GM21723 (cell line): ENCODE measurements at regions not wholly inside any gene's neighbourhood (a gene's known extent, or its start where the extent isn't known, plus 50 kb on each side); places are given as distances from the start of the nearest gene placed in this dataset.
"Not testable (repeated sequence)": the region's sequence is repeated elsewhere in the genome, so short reads cannot be mapped to it uniquely, and the experiment has no call there.

Experiments
- ATAC-seq: cut with Tn5 transposase; IDR thresholded peaks from one replicate; pipeline ENCODE4 v1.9.1; 2021; ENCODE audit warnings: mild to moderate bottlenecking, moderate library complexity; ENCODE audit not compliant: unreplicated experiment

DNA sequence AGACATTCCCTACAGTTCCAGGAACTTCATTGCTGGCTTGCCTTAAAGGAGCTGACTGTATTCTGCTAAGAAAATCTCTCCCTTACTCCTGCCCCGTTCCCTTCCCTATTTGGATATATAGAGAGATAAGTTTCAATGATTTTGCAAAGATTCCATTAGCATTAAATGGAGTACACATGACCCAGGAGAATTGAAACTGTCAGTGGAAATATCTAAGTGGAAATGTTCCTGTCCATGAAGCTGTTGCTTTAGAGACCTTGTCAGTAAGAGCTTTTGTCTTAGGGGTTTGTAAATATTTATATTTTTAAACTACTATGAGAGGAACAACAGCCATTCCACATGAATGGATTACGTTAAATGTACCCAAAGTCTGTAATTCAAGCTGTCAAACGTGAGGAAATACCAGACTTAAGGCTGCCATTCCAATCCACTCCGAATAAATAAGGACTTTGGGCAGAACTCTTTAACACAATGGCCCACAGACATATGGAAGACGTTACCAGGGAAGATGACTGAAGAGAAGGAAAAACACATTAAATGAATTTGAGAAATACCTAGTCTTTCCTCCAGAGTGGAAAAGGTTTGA lies 387.1 kb upstream of the PAPPA start:
- ATAC-seq = no peak

DNA sequence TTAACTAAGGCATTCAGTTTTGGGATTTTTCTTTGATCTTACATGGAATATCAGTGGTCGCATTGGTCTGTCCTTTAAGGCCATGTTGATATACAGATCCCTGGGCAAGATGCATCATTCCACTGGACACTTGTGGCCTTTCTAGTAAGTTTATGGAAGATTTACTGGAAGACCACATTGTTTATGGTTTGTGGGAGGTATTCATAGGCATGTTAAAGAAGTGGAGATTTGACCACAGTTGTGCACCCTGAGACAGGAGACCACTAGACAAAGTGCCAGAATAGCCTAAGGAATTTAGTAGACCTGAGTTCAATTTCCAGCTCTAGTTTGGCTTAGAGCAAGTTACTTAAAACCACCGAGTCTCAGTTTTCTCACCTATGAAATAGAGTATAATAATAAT lies 383.1 kb upstream of the PAPPA start:
- no peak for ATAC-seq

DNA sequence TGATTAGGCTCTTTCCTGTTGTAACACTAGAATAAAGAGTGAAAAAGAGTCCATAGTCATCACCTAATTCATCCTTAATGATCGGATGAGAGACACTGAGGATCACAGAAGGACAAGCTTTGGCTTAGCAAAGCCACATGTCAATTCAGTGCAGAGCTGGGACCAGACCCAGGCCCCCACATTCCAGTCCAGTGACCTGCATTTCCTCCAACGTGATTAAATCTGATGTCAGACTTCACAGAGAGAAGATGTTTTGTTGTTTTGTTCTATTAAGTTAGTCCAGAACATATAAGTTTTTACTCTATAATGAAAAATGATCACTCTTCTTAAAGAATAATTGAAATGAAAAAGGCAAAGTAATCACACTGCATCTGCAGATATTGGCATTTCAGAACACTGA lies 377.9 kb upstream of the PAPPA start:
- no peak for ATAC-seq

DNA sequence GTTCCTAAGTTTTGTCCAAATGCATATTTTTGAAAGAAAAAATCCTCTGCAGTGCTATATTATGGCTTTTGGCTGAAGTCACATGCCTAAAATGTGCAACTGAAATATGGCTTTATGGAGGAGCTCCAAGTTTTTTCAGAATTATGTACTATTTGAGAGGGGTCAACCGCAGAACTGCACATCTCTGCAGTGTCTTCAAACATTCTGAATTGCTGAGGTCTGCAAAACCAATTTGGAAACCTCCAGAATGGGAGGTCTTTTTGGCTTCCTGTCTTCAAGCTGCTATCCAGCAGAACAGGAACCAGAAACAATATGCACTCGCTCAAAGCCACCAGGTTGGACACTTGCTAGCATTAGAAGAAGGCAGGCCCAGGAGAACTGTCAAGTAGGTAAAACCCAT lies 376.0 kb upstream of the PAPPA start:
- no peak for ATAC-seq

DNA sequence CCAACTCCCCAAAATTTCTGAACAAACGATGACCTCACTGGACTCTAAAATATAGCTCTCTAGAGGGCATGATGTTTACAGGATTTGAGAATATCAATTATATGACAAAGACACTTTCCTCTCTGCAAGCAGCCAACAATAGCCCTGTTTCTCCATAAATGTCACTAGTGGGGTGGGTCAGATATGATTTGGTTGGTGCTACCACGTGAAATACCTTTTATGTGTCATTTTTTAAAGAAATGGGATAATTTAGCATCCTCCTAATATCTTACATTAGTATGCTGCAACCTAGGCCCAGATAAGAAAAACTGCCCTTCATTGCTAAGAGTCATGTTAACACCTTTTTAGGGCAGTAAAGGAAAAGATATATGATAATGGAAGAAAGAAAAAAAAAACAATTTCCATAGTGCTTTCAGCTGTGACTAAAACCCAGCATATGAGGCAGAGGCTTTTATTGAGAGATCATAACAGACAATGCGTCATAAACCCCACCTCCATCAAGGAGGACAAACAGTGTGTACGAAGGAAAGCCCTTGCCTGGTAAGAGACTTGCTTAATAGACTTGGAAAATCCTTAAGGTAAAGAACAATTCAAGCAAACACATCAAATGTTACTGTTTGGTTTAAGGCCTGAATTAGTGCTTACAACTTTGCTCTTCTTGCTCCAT lies 372.4 kb upstream of the PAPPA start:
- no peak for ATAC-seq

DNA sequence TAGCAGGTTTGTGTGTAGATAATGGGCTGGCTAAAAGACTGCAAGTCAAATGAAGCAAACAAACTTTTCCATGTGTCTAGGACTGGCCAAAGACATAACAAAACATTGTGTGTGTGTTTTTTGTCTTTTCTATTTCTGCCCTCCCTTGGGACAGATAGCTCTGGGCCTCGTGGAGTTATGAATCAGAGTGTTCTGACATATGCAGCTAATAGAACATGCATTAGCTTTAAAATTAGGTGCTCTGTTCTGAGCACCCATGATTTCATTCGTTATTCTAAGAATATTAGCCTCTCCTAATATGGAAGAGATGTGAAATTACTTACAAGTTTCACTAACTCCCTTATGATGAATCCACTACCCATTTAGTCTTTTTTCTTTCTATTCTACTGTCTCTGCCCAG lies 367.3 kb upstream of the PAPPA start:
- no peak for ATAC-seq

DNA sequence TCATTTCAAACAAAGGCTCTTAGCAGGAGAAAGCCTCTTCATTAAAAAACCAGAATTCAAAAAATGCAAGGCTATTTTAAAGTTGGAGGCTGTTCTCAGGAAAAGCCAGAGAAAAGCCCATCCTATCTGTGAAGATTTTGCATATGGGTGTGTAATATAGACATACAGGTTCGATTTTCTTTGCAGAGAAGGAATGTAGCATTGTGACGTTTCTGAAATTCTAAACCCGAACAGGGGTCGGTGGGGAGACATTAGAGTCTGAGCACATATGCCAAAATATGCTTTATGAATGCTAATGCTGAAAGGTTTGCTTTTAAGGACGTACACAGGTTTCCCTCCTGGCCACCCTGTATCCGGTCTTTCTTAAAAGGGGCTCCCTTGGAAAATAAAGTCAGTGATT lies 363.1 kb upstream of the PAPPA start:
- ATAC-seq = no peak

DNA sequence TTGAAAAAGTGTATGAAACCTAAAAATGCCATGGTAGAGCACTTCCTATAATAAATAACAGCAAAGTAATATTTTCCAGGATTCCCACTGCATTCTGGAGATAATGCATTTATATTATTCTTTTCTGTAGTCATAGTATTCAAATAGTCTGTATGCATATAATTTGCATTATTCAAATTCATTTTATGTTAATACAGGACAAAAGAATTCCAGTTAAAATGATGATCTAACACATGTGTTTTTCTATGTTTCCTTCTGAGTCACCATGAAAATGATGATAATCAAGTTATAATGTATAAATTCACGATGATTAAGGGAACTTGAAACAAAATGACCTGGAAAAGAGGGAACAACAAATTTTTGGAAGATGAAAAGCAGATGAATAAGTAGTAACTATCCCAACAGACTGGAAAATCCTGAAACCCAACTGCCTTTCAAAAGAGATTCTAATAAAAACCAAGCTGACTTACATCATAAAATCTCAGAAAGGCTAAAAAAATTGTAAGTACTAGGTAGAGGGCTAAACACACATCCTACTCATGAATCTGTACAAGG lies 358.6 kb upstream of the PAPPA start:
- no peak for ATAC-seq

DNA sequence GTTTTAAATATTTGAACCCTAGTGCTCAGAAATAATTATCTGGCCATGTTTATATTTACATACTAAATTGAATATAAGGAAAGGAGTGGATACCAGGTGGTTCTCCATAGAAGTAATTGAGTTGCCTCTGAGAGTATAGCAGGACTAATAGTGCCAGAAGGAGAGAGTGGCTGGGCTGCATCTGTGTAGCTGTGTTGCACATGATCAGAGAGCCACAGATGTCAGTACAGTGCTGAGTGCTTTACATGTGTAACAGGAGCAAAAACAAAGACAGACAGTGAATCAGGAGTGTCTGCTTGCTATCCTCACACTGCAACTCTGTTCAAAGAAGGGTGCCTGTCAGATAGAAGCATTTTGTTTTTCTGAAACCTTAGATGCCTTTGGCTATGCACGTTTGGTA lies 353.9 kb upstream of the PAPPA start:
- ATAC-seq = no peak

DNA sequence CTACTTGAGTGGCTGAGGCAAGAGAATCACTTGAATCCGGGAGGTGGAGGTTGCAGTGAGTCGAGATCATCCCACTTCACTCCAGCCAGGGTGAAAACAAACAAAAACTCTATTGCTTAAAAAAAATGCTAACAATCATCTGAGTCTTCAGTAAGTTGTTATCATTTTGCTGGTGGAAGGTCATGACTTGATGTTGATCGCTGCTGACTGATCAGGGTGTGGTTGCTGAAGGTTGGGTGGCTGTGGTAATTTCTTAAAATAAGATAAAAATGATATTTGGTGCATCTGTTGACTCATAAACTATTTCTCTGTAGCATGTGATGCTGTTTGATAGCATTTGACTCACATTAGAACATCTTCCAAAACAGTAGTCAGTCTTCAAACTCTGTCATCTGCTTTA lies 349.4 kb upstream of the PAPPA start:
- ATAC-seq = no peak

DNA sequence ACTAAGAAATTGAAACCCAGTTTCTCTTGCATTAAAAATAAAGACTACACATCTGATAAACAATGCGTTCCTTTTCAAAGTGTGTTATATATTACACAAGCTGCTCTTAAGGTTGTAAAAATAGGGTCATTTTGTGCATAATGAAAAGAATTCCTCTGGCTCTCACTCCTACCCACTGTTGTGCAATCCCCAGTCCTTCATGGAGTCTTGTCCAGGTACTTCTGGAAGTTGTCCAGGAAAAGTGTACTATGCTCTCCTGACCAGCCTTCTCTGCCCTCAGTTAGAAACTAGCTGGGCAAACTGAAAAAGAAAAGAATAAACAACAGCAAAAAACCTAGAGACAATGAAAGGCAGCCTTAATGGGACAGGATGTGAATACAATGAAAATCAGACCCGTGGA lies 345.5 kb upstream of the PAPPA start:
- no peak for ATAC-seq

DNA sequence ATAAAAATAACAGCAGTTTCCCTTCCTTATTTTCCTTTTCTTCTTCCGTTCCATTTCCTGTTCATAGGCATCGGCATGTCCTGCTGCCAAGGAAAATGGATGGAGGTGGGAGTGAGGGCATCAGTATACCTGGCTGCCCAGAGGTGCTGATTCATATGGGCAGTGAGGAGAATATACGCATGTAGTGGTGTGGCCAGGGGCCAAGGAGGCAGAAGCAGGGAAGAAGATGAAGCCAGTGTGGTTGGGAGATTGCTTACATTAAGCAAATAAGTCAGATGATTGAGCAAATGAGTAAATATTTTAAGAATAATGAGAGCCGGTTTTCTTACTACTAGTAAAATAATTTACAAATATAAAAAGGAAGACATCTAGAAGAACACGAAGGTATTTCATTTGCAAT lies 344.9 kb upstream of the PAPPA start:
- no peak for ATAC-seq

DNA sequence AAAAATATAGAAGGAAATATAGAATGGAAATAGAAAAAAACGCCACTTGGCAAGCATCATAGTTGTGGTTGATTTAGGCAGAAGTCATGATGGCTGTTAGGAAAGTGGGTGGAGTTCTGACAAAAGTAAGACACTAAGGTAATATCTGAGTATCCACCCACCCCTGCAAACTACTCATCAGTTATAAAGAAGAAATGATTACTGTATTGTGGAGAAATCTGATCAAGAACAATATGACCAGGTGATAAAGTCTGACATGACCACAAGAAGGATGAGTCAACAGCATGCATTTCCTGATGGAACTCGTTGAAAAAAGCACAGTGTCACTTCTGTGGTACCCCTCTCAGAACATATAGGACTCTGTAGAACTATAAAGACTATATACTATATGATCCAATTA lies 343.4 kb upstream of the PAPPA start:
- no peak for ATAC-seq

DNA sequence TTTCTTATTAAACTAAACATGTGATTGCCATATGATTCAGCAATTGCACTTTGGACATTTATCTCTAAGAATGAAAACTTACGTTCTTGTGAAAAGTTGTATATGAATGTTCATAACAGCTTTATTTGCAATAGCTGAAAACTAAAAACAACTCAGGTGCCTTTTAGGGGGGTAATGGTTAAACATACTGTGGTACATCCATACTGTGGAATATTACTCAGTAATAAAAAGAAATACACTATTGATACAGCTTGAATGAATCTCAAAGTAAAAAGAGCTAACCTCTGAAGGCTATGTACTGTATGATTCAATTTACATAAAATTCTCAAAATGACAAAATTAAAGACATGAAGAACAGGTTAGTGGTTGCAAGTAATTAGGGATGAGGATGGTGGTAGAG lies 339.5 kb upstream of the PAPPA start:
- ATAC-seq = no peak

DNA sequence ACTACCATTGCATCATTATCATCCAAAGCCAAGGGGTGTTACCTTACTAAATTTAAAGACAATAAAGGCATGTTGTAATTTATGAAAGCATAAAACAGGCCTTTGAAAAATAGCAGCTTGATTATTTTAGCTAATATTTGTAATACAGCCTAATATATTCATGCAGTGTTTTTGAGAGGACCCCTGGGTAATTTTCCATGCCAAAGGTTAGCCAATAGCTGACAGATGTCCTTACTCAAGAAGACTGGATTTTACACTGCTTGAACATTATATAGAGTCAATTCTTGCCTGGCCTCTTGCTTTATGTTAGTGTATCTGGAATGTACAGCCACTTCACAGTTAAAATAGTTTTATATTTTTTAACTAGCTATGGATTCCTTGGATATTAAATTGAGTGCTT lies 337.8 kb upstream of the PAPPA start:
- ATAC-seq = no peak

DNA sequence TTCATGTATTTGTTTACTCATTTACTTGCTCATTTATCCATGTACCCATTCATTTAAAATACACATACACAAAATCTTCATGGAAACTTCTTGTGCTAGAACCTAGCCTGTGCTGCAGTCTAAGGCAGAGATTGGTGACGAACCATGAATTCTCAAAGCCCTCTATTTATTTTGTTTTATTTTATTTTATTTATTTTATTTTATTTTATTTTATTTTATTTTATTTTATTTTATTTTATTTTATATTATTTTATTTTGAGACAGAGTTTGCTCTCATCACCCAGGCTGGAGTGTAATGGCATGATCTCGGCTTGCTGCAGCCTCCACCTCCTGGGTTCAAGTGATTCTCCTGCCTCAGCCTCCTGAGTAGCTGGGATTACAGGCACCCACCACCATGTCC lies 334.9 kb upstream of the PAPPA start:
- not testable (repeated sequence) for ATAC-seq

DNA sequence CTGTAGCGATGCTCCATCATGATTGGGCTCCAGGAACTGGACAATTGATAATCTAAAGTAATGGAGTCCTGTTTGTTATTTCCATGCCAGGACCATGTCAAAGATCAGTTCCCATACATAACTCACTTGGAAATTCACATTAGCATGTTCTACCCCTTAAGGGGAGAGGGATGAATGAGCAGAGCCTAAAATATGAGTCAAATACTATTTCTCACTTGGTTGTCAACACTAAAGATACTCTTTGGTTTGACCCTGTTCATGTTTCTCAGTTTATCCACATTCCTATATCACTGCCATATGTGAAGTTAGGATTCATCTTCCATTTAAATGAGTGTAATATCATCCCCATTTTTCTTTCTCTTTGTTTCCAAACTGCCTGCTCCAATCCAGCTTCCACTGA lies 321.6 kb upstream of the PAPPA start:
- ATAC-seq = no peak

DNA sequence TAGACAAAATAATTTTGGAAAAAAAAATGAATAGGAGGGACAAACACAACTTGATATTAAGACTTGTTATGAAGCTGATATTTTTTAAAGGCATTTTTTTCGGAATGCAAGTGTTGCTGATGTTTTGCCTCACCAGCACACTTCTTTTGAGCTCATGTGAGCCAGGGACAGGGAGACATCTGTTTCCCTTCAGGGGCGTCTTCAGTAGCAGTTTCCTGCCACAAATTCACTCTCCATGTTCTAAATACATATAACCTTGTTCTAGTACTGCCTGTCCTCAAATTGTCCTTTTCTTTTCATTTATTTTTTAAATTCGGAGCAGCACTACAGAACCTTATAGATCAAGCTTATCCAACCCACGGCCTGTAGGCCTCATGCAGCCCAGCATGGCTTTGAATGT lies 316.0 kb upstream of the PAPPA start:
- no peak for ATAC-seq

DNA sequence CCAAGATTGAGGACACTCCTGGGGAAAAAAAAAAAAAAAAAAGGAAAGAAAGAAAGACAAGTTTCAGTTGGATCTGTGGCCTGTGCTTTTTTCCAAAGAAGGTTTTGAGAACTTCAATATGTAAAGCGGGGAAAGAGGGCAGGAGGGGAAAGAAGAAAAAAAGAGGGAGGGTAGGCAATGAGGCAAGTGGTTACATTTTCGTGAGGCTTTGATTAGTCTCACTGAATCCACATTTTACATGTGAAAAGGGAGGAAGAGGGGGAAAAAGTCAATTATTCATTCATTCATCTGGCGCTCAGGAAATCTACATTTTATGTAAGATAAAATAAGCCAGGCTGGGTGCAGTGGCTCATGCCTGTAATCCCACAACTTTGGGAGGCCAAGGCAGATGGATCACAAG lies 315.2 kb upstream of the PAPPA start:
- ATAC-seq = no peak

DNA sequence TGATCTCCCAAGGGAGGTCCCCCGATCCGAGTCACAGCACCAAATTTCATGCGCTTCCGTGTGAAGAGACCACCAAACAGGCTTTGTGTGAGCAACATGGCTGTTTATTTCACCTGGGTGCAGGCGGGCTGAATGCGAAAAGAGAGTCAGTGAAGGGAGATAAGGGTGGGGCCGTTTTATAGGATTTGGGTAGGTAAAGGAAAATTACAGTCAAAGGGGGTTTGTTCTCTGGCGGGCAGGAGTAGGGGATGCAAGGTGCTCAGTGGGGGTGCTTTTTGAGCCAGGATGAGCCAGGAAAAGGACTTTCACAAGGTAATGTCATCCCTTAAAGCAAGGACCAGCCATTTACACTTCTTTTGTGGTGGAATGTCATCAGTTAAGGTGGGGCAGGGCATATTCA lies 309.2 kb upstream of the PAPPA start:
- ATAC-seq = not testable (repeated sequence)

DNA sequence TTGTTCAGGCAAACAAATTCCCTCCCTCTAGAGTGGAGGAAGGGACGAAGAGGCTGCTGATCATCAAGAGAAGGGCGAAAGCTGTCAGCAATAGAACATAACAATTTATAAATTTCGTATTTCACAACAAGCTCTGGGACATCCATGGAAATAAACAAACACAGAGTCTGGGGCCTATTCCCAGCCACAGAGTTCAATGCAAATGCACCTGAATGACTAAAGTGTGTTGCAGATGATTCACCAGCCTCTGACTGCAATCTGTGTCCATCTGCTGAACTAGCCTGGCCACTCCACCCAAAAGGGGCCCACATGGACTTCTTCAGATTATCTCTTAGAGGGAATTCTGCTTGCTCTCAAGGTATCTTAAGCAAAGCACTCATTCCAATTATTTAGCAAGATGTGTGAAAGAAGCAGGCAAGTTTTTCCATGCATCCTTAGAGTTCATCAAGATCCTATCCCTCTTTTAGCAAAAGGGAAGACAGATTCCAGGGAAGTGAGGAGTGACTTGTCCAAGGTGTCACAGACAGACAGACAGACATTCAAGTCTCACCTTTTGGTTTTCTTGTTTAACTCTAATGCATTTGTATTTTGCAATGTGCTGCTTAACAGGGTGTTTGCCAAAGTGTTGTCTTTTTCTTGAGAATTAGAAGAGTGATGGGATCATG lies 307.8 kb upstream of the PAPPA start:
- no peak for ATAC-seq

DNA sequence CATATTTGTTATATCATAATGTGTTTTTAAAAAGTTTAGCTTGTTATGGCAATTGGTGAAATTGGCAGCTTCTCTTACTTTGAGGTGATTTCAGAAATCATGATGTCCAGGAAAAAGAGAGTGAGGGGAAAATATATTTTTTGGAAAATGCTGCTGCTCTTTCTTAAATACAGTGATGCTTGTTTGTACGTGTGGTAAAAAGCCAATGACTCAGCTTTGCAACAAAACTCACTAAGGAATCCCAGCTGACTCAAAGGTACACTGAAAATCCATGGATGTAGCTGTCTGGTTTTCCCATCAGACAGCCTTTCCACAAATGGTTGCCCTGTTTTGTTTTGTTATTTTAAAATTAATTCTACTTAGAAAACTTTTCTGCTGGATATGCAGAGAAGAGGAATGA lies 306.4 kb upstream of the PAPPA start:
- no peak for ATAC-seq
